HCT116 (cell line): ENCODE measurements at regions not wholly inside any gene's neighbourhood (a gene's known extent, or its start where the extent isn't known, plus 50 kb on each side); places are given as distances from the start of the nearest gene placed in this dataset.

Source experiments
- ATAC-seq: fragments of 200-7000 bp; cut with Tn5 transposase; 2 replicates; pipeline ENCODE4 v1.9.1; 2020; ENCODE audit warnings: mild to moderate bottlenecking, moderate library complexity
- BruUV-seq: library from RNA; stranded (reverse); fragments of 400-500 nt; replicated peaks from 2 replicates; lab custom pipeline; 2021; lab: Mats Ljungman, UMichigan
- CTCF ChIA-PET: fragments of 300-600 bp; sonication (Branson Sonifier 250); formaldehyde crosslinking; loops from one replicate; lab custom pipeline; 2021; ENCODE audit warnings: antibody characterized with exemption; lab: Charles Lee
- POLR2A ChIA-PET: fragments of 300-600, 350-600 bp; sonication (Branson Sonifier 250); formaldehyde crosslinking; loops from one replicate; lab custom pipeline; 2021; ENCODE audit warnings: antibody characterized with exemption; lab: Charles Lee
- RAD21 ChIA-PET, 2 experiments: fragments of 300-600 bp; sonication (Branson Sonifier 250); formaldehyde crosslinking; loops; one replicate each; lab custom pipeline; 2023; ENCODE audit warnings: low total read pairs in 2 of 2; ENCODE audit not compliant: uncharacterized antibody in 2 of 2, unreplicated experiment in 2 of 2, low non-redundant PET in 1 of 2; lab: Charles Lee
- DNase-seq: peaks from one replicate; pipeline ENCODE4 v3.0.0-alpha.2; 2010; ENCODE audit warnings: low read depth, low spot score
- H2AFZ ChIP-seq: fragments of 200-600 bp; shearing (Covaris generic), sonication (generic); 2 replicates; pipeline ENCODE4 v1.6.1; 2017; ENCODE audit warnings: low read depth, mixed run types, mixed read lengths, antibody characterized with exemption, low read length; ENCODE audit not compliant: poor library complexity, severe bottlenecking
- H3K27ac ChIP-seq: 2 replicates; pipeline ENCODE4 v1.5.1; 2012; ENCODE audit warnings: low read depth, low read length
- H3K27me3 ChIP-seq: fragments of 200-600 bp; sonication (generic); 2 replicates; pipeline ENCODE4 v1.6.1; 2016; ENCODE audit warnings: mixed run types, low read length, mixed read lengths; ENCODE audit not compliant: insufficient read depth
- H3K36me3 ChIP-seq, 2 experiments: fragments of 200-500 bp in 1 of 2; fragments of 200-600 bp in 1 of 2; sonication (Bioruptor generic) in 1 of 2; sonication (generic) in 1 of 2; 2 replicates each; pipeline versions ENCODE4 v1.5.1 to v1.6.1; 2014 to 2016; ENCODE audit warnings: low read length in 2 of 2, inconsistent platforms in 1 of 2, mixed read lengths in 1 of 2, mixed run types in 1 of 2; ENCODE audit not compliant: insufficient read depth in 2 of 2, control insufficient read depth in 1 of 2
- H3K4me1 ChIP-seq, 2 experiments: fragments of 200-600 bp in 1 of 2; sonication (generic) in 1 of 2; 2 replicates each; pipeline versions ENCODE4 v1.5.1 to v1.6.1; 2012 to 2017; ENCODE audit warnings: low read length in 2 of 2, inconsistent platforms in 1 of 2, mild to moderate bottlenecking in 1 of 2, mixed read lengths in 1 of 2, mixed run types in 1 of 2, moderate library complexity in 1 of 2; ENCODE audit not compliant: insufficient read depth in 2 of 2, control insufficient read depth in 1 of 2
- H3K4me2 ChIP-seq: fragments of 200-600 bp; sonication (generic); 2 replicates; pipeline ENCODE4 v1.6.1; 2017; ENCODE audit warnings: mixed run types, low read length, mixed read lengths
- H3K4me3 ChIP-seq, 2 experiments: fragments of 200-600 bp in 1 of 2; sonication (generic) in 1 of 2; replicated peaks in 1 of 2; 2 replicates each; pipeline ENCODE4 v1.5.1; 2011 to 2016; ENCODE audit warnings: low read length in 2 of 2, control low read depth in 1 of 2, low read depth in 1 of 2, mild to moderate bottlenecking in 1 of 2, mixed read lengths in 1 of 2, mixed run types in 1 of 2
- H3K79me2 ChIP-seq: fragments of 200-600 bp; sonication (generic); 2 replicates; pipeline ENCODE4 v1.6.1; 2017; ENCODE audit warnings: mild to moderate bottlenecking, mixed run types, low read length, moderate library complexity, mixed read lengths; ENCODE audit not compliant: insufficient read depth
- H3K9ac ChIP-seq: fragments of 200-600 bp; sonication (generic); 2 replicates; pipeline ENCODE4 v1.6.1; 2016; ENCODE audit warnings: low read length, mixed read lengths
- H3K9me2 ChIP-seq: fragments of 200-600 bp; sonication (generic), shearing (Covaris generic); 2 replicates; pipeline ENCODE4 v1.6.1; 2017; ENCODE audit warnings: mixed run types, mild to moderate bottlenecking, moderate library complexity; ENCODE audit not compliant: insufficient read depth
- H3K9me3 ChIP-seq, 2 experiments: fragments of 200-500 bp in 1 of 2; fragments of 200-600 bp in 1 of 2; sonication (Bioruptor generic) in 1 of 2; sonication (generic) in 1 of 2; 2 replicates each; pipeline ENCODE4 v1.6.1; 2014 to 2017; ENCODE audit warnings: low read length in 2 of 2, mixed read lengths in 2 of 2, inconsistent platforms in 1 of 2, low read depth in 1 of 2, mild to moderate bottlenecking in 1 of 2, mixed run types in 1 of 2, moderate library complexity in 1 of 2; ENCODE audit not compliant: control insufficient read depth in 1 of 2, insufficient read depth in 1 of 2
- H4K20me1 ChIP-seq: fragments of 200-600 bp; sonication (generic), shearing (Covaris generic); 2 replicates; pipeline ENCODE4 v1.6.1; 2017; ENCODE audit warnings: mixed run types, mild to moderate bottlenecking, moderate library complexity; ENCODE audit not compliant: insufficient read depth
- CEBPB ChIP-seq: IDR thresholded peaks from 2 replicates; pipeline ENCODE4 v1.6.1; 2012; ENCODE audit warnings: low read depth
- EZH2phosphoT487 ChIP-seq: fragments of 200-600 bp; IDR thresholded peaks from 2 replicates; pipeline ENCODE4 v1.6.1; 2018; ENCODE audit warnings: antibody characterized with exemption, borderline replicate concordance
- FOSL1 ChIP-seq: IDR thresholded peaks from 2 replicates; pipeline ENCODE4 v1.6.1; 2012; ENCODE audit warnings: low read depth
- JUND ChIP-seq: IDR thresholded peaks from 2 replicates; pipeline ENCODE4 v1.6.1; 2012
- POLR2A ChIP-seq: IDR thresholded peaks from 2 replicates; pipeline ENCODE4 v1.7.0; 2011; ENCODE audit warnings: borderline replicate concordance; ENCODE audit not compliant: insufficient read depth, insufficient read length; ENCODE audit errors: extremely low read depth
- SRF ChIP-seq: IDR thresholded peaks from 2 replicates; pipeline ENCODE4 v1.6.1; 2012; ENCODE audit warnings: low read depth
- TCF7L2 ChIP-seq: IDR thresholded peaks from 2 replicates; pipeline ENCODE4 v1.7.0; 2011; ENCODE audit warnings: borderline replicate concordance, inconsistent platforms; ENCODE audit not compliant: insufficient read depth, insufficient read length; ENCODE audit errors: extremely low read depth
- intact Hi-C: fragments of 100-400 bp; cut with micrococcal nuclease; formaldehyde crosslinking; loops from 2 replicates; pipeline ENCODE4 v1.10.0; 2022
- TF ChIP-seq, protein P1 (sequence below): IDR thresholded peaks from 2 replicates; pipeline ENCODE4 v1.6.1; 2012; ENCODE audit warnings: low read depth
- TF ChIP-seq, protein P2 (sequence below), 3 experiments: fragments of 200-600 bp in 1 of 3; sonication (generic) in 1 of 3; IDR thresholded peaks in 2 of 3; conservative IDR thresholded peaks in 1 of 3; 2 replicates each; pipeline ENCODE4 v1.5.1; 2012 to 2017; ENCODE audit warnings: low read depth in 2 of 3, low read length in 2 of 3, antibody characterized with exemption in 1 of 3, borderline replicate concordance in 1 of 3, control low read depth in 1 of 3, mild to moderate bottlenecking in 1 of 3, mixed read lengths in 1 of 3, mixed run types in 1 of 3, moderate library complexity in 1 of 3; ENCODE audit not compliant: insufficient read depth in 1 of 3
- TF ChIP-seq, protein P3 (sequence below): IDR thresholded peaks from 2 replicates; pipeline ENCODE4 v1.6.1; 2012
- TF ChIP-seq, protein P4 (sequence below): IDR thresholded peaks from 2 replicates; pipeline ENCODE4 v1.6.1; 2011; ENCODE audit warnings: mild to moderate bottlenecking, low read length, moderate library complexity; ENCODE audit not compliant: insufficient replicate concordance; ENCODE audit errors: extremely low read depth

DNA sequence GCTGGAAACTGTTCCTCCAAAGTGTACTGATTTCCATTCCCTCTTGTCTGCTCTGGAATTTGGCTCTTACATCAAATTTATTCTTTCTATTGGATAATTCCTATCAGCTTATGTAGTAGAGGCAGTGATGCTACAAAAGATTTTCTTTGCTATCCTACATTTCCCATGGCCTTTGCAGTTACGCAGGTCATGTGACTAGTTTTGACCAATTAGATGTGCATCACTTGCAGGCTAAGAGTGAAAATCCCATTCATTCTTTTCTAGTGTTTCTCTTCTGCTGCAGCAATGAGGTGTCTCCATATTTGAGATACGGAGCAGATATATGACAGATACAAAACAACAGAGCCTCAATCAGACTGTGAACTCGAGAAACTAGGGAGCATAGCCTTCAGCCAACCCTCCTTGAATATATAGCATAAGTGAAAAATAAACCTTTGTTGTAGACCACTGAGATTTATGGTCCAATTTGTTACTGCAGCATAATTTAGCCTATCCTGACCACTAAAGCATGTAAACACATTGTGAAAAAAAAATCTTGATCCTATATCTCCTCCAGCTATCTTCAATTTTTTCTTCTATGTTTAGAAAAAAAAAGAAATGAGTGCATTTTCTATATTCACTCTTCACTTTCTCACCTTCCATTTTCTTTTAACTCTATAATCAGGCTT is 102.0 kb downstream of the HNMT start:
- no peaks in the 10 kb centered on the region for H3K9me3 ChIP-seq
- POLR2A ChIA-PET, result no interaction called here
- no TSS peak for BruUV-seq

DNA sequence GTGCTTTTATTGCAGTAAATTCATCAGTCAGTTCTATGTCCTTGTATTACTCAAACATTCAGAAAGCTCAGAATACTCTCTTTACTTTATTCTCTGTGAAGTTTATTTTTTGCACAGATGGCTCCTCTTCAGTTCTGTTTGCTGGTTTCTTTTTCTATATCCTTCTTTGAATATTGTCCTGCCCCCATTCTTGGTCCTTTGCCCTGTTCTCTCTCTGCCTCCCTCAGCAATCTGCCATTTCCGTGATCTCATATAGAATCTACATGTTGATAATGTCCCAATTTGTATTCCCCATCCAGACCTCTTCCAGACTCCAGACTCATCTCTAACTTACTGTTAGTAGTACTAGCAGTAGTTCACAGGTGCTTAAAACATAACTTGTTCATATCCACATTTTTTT is 102.6 kb downstream of the HNMT start:
- H3K9me2 ChIP-seq, result no peaks in the 10 kb centered on the region
- no peak overlapping the region for H3K27ac ChIP-seq
- H3K9ac ChIP-seq, result no peak overlapping the region
- H3K27me3 ChIP-seq, result no peaks in the 10 kb centered on the region
- no peaks in the 10 kb centered on the region for H3K79me2 ChIP-seq
- no peaks in the 10 kb centered on the region for H3K36me3 ChIP-seq
- ChIA-PET POLR2A (no interaction called here), RAD21 (no interaction called here), CTCF (no interaction called here)
- H4K20me1 ChIP-seq, result no peaks in the 10 kb centered on the region
- H3K9me3 ChIP-seq, result no peaks in the 10 kb centered on the region
- H3K4me3 ChIP-seq, result no peak overlapping the region
- TF ChIP-seq, protein P1, sequence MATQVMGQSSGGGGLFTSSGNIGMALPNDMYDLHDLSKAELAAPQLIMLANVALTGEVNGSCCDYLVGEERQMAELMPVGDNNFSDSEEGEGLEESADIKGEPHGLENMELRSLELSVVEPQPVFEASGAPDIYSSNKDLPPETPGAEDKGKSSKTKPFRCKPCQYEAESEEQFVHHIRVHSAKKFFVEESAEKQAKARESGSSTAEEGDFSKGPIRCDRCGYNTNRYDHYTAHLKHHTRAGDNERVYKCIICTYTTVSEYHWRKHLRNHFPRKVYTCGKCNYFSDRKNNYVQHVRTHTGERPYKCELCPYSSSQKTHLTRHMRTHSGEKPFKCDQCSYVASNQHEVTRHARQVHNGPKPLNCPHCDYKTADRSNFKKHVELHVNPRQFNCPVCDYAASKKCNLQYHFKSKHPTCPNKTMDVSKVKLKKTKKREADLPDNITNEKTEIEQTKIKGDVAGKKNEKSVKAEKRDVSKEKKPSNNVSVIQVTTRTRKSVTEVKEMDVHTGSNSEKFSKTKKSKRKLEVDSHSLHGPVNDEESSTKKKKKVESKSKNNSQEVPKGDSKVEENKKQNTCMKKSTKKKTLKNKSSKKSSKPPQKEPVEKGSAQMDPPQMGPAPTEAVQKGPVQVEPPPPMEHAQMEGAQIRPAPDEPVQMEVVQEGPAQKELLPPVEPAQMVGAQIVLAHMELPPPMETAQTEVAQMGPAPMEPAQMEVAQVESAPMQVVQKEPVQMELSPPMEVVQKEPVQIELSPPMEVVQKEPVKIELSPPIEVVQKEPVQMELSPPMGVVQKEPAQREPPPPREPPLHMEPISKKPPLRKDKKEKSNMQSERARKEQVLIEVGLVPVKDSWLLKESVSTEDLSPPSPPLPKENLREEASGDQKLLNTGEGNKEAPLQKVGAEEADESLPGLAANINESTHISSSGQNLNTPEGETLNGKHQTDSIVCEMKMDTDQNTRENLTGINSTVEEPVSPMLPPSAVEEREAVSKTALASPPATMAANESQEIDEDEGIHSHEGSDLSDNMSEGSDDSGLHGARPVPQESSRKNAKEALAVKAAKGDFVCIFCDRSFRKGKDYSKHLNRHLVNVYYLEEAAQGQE, result no peak
- TF ChIP-seq SRF, result no peak
- TF ChIP-seq, protein P2, sequence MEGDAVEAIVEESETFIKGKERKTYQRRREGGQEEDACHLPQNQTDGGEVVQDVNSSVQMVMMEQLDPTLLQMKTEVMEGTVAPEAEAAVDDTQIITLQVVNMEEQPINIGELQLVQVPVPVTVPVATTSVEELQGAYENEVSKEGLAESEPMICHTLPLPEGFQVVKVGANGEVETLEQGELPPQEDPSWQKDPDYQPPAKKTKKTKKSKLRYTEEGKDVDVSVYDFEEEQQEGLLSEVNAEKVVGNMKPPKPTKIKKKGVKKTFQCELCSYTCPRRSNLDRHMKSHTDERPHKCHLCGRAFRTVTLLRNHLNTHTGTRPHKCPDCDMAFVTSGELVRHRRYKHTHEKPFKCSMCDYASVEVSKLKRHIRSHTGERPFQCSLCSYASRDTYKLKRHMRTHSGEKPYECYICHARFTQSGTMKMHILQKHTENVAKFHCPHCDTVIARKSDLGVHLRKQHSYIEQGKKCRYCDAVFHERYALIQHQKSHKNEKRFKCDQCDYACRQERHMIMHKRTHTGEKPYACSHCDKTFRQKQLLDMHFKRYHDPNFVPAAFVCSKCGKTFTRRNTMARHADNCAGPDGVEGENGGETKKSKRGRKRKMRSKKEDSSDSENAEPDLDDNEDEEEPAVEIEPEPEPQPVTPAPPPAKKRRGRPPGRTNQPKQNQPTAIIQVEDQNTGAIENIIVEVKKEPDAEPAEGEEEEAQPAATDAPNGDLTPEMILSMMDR (IDR thresholded peaks at IDR 0.05 in 2 of 3, conservative IDR thresholded peaks at IDR 0.05 in 1 of 3; ENCODE audit: borderline replicate concordance in 1 of 3, insufficient read depth in 1 of 3, low read depth in 2 of 3, low read length in 2 of 3), result no peak
- TF ChIP-seq, protein P3, sequence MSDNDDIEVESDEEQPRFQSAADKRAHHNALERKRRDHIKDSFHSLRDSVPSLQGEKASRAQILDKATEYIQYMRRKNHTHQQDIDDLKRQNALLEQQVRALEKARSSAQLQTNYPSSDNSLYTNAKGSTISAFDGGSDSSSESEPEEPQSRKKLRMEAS, result no peak
- no peak for TF ChIP-seq JUND
- no peak for TF ChIP-seq EZH2phosphoT487
- no TSS peak for BruUV-seq
- H2AFZ ChIP-seq, result no peak overlapping the region
- no peak for ATAC-seq
- H3K4me2 ChIP-seq, result no peak overlapping the region
- intact Hi-C loops, result no loop called here
- no peak for DNase-seq
- H3K4me1 ChIP-seq, result no peaks in the 10 kb centered on the region

More for the DNA sequence above, 102.0 kb downstream of the HNMT start:
- no peak overlapping the region for H3K4me3 ChIP-seq
- DNase-seq (no peak), ATAC-seq (no peak)
- no peak overlapping the region for H3K4me2 ChIP-seq
- H3K27ac ChIP-seq, result no peak overlapping the region
- H3K9ac ChIP-seq, result no peak overlapping the region
- no peaks in the 10 kb centered on the region for H4K20me1 ChIP-seq
- no peaks in the 10 kb centered on the region for H3K9me2 ChIP-seq
- TF ChIP-seq CEBPB (no peak), FOSL1 (no peak), TCF7L2 (no peak), POLR2A (no peak)
- TF ChIP-seq, protein P4, sequence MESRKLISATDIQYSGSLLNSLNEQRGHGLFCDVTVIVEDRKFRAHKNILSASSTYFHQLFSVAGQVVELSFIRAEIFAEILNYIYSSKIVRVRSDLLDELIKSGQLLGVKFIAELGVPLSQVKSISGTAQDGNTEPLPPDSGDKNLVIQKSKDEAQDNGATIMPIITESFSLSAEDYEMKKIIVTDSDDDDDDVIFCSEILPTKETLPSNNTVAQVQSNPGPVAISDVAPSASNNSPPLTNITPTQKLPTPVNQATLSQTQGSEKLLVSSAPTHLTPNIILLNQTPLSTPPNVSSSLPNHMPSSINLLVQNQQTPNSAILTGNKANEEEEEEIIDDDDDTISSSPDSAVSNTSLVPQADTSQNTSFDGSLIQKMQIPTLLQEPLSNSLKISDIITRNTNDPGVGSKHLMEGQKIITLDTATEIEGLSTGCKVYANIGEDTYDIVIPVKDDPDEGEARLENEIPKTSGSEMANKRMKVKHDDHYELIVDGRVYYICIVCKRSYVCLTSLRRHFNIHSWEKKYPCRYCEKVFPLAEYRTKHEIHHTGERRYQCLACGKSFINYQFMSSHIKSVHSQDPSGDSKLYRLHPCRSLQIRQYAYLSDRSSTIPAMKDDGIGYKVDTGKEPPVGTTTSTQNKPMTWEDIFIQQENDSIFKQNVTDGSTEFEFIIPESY, result no peak
- TF ChIP-seq, protein P3, result no peak
- intact Hi-C loops, result no loop called here
- no peaks in the 10 kb centered on the region for H3K79me2 ChIP-seq
- no peaks in the 10 kb centered on the region for H3K36me3 ChIP-seq
- RAD21 ChIA-PET, result no interaction called here
- no peaks in the 10 kb centered on the region for H3K4me1 ChIP-seq
- CTCF ChIA-PET, result no interaction called here
- H2AFZ ChIP-seq, result no peak overlapping the region
- H3K27me3 ChIP-seq, result no peaks in the 10 kb centered on the region
